ENCODE measurements at regions not wholly inside any gene's neighbourhood (a gene's known extent, or its start where the extent isn't known, plus 50 kb on each side); places are given as distances from the start of the nearest gene placed in this dataset.

DNA sequence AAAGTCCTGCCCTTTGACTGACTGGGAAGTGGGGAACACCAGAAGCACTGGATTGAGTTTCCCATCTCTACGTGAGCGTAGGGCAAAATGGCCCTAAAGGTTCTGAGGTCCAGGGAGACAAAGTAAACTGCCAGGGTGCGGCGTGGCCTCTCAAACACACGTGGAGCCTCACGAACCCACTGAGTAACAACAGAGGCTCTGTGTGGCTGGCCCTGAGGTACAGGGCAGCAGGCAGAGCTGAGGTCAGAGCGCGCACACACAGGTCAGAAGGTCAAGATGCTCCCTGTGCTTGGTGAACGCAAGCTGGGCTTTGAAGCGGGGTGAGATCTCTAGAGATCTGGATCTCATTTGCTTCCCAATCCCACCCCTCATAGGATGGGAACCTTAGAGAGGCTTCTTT lies 99.0 kb upstream of the ZMIZ1 start:
- no peak overlapping the region for H3K27ac ChIP-seq (ENCODE audit: low read length)
- no peaks in the 10 kb centered on the region for H3K9me3 ChIP-seq (ENCODE audit: control insufficient read depth in 1 of 2, low read length in 2 of 2)
- peaks cover 10 to 28% of the 10 kb centered on the region in 2 donors for H3K4me1 ChIP-seq (ENCODE audit: control insufficient read depth in 1 of 2, insufficient read depth in 2 of 2, low read length in 2 of 2)
- no peak overlapping the region for H3K4me3 ChIP-seq (ENCODE audit: low read depth in 1 of 2, low read length in 2 of 2)
- H3K27me3 ChIP-seq (ENCODE audit: low read depth, low read length), result no peaks in the 10 kb centered on the region
- H3K36me3 ChIP-seq (ENCODE audit: control insufficient read depth in 1 of 2, insufficient read depth in 2 of 2, low read length in 2 of 2), result peaks cover 0 to 5% of the 10 kb centered on the region in 2 donors

DNA sequence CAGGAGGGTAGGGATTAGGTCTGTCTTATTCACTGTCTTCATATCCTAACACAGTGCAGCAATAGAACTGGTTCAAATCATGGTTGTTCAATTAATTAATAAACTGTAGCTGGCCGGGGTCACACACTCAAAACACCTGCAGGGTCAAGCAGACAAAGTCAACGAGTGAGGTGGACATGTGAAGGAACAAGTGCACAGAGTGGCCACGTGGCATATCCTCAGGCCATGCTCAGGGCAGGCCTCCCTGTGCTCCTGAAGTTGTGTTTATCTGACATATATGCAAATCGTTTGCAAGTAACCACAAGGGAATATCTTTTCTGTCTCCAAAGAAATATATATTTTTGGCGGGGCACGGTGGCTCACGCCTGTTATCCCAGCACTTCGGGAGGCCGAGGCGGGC lies 98.5 kb upstream of the ZMIZ1 start:
- Histone ChIP-seq H3K9me3 (ENCODE audit: control insufficient read depth in 1 of 2, low read length in 2 of 2) (no peaks in the 10 kb centered on the region), H3K4me1 (ENCODE audit: control insufficient read depth in 1 of 2, insufficient read depth in 2 of 2, low read length in 2 of 2) (peaks cover 14 to 29% of the 10 kb centered on the region in 2 donors), H3K27me3 (ENCODE audit: low read depth, low read length) (no peaks in the 10 kb centered on the region), H3K36me3 (ENCODE audit: control insufficient read depth in 1 of 2, insufficient read depth in 2 of 2, low read length in 2 of 2) (peaks cover 0 to 5% of the 10 kb centered on the region in 2 donors), H3K27ac (ENCODE audit: low read length) (no peak overlapping the region), H3K4me3 (ENCODE audit: low read depth in 1 of 2, low read length in 2 of 2) (no peak overlapping the region)

DNA sequence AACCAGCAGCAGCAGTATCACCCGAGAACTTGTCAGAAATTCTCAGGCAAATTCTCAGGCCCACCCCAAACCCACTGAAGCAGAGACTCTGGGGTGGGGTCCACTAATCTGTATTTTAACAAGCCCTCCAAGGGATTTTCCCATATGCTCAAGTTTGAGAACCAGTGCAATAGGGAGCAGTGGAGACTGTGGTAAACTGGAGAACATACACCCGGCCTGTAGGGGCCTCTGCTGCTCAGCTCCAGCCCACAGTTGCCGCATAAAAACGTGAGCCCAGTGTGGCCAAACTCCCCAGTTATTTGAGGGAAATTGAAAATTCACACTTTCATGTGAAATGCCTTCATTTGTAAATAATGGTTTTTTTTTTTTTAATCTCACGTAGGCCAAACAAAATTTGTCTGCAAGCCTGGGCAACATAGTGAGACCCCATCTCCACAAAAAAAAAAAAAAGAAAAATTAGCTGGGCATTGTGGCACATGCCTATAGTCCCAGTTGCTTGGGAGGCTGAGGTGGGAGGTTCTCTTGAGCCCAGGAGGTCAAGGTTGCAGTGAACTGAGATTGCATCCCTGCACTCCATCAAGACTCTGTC lies 97.6 kb upstream of the ZMIZ1 start:
- H3K4me1 ChIP-seq (ENCODE audit: control insufficient read depth in 1 of 2, insufficient read depth in 2 of 2, low read length in 2 of 2), result peaks cover 14 to 23% of the 10 kb centered on the region in 2 donors
- peaks cover 0 to 5% of the 10 kb centered on the region in 2 donors for H3K36me3 ChIP-seq (ENCODE audit: control insufficient read depth in 1 of 2, insufficient read depth in 2 of 2, low read length in 2 of 2)
- H3K27ac ChIP-seq (ENCODE audit: low read length), result no peak overlapping the region
- no peak overlapping the region for H3K4me3 ChIP-seq (ENCODE audit: low read depth in 1 of 2, low read length in 2 of 2)
- no peaks in the 10 kb centered on the region for H3K27me3 ChIP-seq (ENCODE audit: low read depth, low read length)
- H3K9me3 ChIP-seq (ENCODE audit: control insufficient read depth in 1 of 2, low read length in 2 of 2), result no peaks in the 10 kb centered on the region

DNA sequence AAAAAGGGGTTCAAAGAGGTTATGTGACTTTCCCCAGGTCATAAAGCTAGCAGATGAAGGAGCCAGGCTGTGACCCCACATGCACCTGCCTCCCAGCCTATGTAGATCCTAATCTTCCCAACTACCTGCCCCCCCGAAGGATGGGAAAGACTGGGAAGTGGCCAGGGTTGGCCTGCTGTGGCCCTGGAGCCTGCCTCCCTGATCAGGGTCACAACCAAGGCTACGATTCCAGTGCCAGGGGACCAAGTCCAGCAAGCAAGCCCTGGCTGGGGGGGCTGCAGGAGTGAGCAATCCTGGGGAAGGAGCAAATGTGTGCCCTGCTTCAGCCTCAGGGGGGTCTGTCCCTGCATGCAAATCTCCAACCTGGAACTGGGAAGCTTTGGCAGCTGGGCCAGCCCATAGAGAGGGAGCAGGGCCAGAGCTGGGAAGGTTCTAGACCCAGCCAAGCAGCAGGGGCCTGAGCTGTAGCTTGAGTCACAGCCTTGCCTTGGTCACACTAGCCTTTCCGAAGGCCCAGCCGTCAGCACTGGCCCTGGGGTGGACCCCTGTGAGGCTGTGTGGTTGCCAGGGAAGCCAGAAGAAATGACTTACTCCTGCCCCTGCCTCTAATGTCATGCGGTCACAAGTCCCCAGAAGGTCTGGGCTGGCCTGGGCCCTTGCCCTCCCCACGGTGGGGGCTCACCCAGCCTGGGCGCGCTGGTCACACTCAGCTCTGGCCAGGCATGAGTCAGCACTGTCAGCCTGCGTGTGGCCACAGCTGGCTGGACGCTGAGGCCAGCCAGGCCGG lies 96.4 kb upstream of the ZMIZ1 start:
- Histone ChIP-seq H3K4me3 (ENCODE audit: low read depth in 1 of 2, low read length in 2 of 2) (peak overlapping the region in 1 of 2 donors; percentile 37), H3K36me3 (ENCODE audit: control insufficient read depth in 1 of 2, insufficient read depth in 2 of 2, low read length in 2 of 2) (peaks cover 0 to 5% of the 10 kb centered on the region in 2 donors), H3K9me3 (ENCODE audit: control insufficient read depth in 1 of 2, low read length in 2 of 2) (no peaks in the 10 kb centered on the region), H3K27me3 (ENCODE audit: low read depth, low read length) (no peaks in the 10 kb centered on the region), H3K27ac (ENCODE audit: low read length) (peak overlapping the region; percentile 71), H3K4me1 (ENCODE audit: control insufficient read depth in 1 of 2, insufficient read depth in 2 of 2, low read length in 2 of 2) (peaks cover 14 to 23% of the 10 kb centered on the region in 2 donors)

DNA sequence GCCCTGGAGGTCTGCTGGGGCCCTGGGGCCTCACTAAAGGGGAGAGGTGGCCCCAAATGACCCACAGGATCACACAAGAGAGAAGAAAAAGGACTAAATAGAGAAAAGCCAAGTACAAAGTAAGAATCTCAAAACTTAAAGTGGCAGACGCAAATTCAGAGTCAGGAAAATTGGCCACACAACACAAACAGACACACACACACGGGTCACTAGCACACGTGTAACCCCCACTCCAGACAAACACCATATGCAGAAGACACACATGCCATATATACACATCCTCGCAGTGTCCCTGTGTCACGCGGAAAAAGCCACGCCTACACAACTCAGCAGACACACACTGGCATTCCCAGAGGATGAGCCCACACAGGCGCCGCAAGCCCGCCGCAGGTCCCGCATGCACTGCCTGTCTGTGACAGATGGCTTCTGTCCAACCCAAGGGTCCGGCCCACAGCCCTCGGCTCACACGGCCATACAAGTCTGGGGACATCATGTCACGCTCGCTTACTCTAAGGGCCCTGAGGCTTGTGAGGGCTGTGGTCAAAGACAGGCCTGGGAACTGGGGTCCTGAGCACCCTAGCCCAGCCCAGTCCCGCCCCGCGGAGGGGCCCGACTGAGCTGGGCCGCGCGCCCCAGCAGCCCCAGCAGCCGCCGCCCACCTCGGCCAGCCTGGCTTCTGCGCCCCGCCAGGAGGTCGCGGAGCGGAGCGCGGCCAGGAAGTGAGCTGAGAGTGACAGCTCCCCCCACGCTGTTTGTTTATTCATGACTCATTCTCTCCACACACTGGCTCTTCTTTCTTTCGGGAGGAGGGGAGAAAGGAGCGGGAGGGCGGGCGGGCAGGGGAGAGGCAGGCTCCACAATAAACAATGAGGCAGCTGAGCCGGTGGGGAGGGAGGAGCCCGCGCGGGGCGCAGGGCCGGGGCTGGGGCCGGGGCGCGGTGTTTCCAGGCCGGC lies 95.5 kb upstream of the ZMIZ1 start:
- H3K27ac ChIP-seq (ENCODE audit: low read length), result peak overlapping the region; percentile 71
- no peaks in the 10 kb centered on the region for H3K9me3 ChIP-seq (ENCODE audit: control insufficient read depth in 1 of 2, low read length in 2 of 2)
- peaks cover 0 to 5% of the 10 kb centered on the region in 2 donors for H3K36me3 ChIP-seq (ENCODE audit: control insufficient read depth in 1 of 2, insufficient read depth in 2 of 2, low read length in 2 of 2)
- peaks cover 14 to 23% of the 10 kb centered on the region in 2 donors for H3K4me1 ChIP-seq (ENCODE audit: control insufficient read depth in 1 of 2, insufficient read depth in 2 of 2, low read length in 2 of 2)
- peak overlapping the region; percentile 37 to 42 for H3K4me3 ChIP-seq (ENCODE audit: low read depth in 1 of 2, low read length in 2 of 2)
- no peaks in the 10 kb centered on the region for H3K27me3 ChIP-seq (ENCODE audit: low read depth, low read length)

DNA sequence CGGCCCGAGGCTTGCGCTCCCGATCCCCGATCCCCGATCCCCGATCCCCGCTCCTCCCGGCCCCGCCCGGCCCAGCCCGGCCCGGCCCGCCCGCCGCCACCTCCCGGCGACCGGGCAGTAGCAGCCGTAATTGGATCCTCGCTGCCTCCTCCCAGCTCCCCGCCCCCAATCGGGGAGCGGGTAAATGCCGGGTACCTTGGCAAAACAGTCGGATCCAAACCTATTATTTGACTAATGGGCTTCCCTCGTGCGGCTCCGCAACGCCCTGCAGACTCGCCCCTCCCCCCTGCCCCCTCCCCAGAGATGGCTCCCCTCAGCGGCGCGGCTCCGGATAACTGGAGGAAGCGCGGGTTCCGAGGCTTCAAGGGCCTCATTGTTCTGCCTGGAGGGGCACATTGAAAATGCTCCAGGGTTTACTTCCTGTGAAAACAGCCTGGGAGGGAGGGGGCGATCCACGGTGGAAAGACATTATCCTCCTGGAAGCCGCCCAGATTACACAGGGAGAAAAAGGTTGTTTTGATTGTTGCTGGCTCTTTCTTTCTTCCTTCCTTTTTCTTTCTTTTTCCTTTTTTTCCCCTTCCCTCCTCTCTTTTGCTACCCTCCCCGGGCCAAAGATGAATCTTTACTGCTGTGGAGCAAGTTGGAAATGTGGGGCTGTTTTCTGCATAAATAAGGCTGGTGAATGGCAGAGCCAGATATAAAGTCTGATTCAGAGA lies 94.7 kb upstream of the ZMIZ1 start:
- Histone ChIP-seq H3K27ac (ENCODE audit: low read length) (peak overlapping the region; percentile 92), H3K36me3 (ENCODE audit: control insufficient read depth in 1 of 2, insufficient read depth in 2 of 2, low read length in 2 of 2) (peaks cover 0 to 5% of the 10 kb centered on the region in 2 donors), H3K4me1 (ENCODE audit: control insufficient read depth in 1 of 2, insufficient read depth in 2 of 2, low read length in 2 of 2) (peaks cover 14 to 23% of the 10 kb centered on the region in 2 donors), H3K27me3 (ENCODE audit: low read depth, low read length) (no peaks in the 10 kb centered on the region), H3K4me3 (ENCODE audit: low read depth in 1 of 2, low read length in 2 of 2) (peak overlapping the region; percentile 49 to 59), H3K9me3 (ENCODE audit: control insufficient read depth in 1 of 2, low read length in 2 of 2) (no peaks in the 10 kb centered on the region)

DNA sequence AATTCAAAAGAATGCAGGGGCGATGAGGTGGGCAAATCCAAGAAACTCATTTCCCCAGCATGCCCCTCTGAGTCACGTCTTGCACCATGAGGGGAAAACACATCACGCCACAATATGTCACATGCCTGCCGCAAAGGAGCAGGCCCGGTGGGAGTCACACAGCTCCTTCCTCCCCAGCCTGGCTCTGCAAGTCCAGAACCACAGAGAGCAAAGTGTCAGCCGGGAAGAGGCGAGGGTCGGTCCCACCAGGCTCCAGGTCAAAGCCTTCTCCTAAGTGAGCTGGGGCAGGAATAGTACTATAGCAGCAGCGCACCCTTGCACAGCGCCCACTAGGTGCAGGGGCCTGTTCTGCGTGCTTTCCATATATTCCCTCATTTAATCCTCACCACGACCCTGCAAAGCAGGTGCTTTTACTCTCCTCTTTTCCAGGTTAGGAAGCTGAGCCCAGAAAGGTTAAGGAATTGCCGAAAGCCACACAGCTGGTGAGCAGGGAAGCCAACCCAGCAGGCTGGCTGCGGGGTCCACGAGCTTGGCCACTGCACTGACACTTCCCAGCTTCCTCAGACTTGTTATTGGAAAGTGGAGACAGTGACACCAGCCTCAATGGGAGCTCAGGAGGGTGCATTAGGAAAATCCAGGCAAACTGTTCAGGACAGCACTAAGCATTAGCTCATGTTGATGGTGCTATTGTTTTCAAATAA lies 94.0 kb upstream of the ZMIZ1 start:
- H3K27me3 ChIP-seq (ENCODE audit: low read depth, low read length), result no peaks in the 10 kb centered on the region
- peaks cover 14 to 23% of the 10 kb centered on the region in 2 donors for H3K4me1 ChIP-seq (ENCODE audit: control insufficient read depth in 1 of 2, insufficient read depth in 2 of 2, low read length in 2 of 2)
- peak overlapping the region; percentile 49 to 59 for H3K4me3 ChIP-seq (ENCODE audit: low read depth in 1 of 2, low read length in 2 of 2)
- H3K9me3 ChIP-seq (ENCODE audit: control insufficient read depth in 1 of 2, low read length in 2 of 2), result no peaks in the 10 kb centered on the region
- H3K36me3 ChIP-seq (ENCODE audit: control insufficient read depth in 1 of 2, insufficient read depth in 2 of 2, low read length in 2 of 2), result peaks cover 0 to 5% of the 10 kb centered on the region in 2 donors
- H3K27ac ChIP-seq (ENCODE audit: low read length), result peak overlapping the region; percentile 92

DNA sequence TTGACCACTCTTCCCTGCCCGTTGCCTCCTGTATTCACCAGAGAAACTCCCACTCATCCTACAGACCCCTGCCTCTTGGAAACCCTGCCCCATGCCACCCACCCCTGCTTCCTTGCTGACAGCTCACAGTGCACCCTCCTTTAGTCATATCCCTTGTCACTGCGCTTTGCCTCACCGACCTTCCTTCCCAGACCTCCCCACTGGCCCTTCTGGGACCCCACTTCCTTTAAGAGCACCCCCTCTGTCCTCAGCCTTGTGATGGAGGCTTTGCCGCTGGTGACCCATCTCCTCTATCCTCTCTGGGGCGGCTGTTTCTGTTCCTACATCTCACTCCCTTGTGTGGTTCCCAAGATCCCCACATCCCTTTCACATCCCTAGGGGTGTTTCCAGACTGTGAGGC lies 92.8 kb upstream of the ZMIZ1 start:
- Histone ChIP-seq H3K36me3 (ENCODE audit: control insufficient read depth in 1 of 2, insufficient read depth in 2 of 2, low read length in 2 of 2) (peaks cover 0 to 5% of the 10 kb centered on the region in 2 donors), H3K27ac (ENCODE audit: low read length) (no peak overlapping the region), H3K9me3 (ENCODE audit: control insufficient read depth in 1 of 2, low read length in 2 of 2) (no peaks in the 10 kb centered on the region), H3K27me3 (ENCODE audit: low read depth, low read length) (no peaks in the 10 kb centered on the region), H3K4me1 (ENCODE audit: control insufficient read depth in 1 of 2, insufficient read depth in 2 of 2, low read length in 2 of 2) (peaks cover 14 to 31% of the 10 kb centered on the region in 2 donors), H3K4me3 (ENCODE audit: low read depth in 1 of 2, low read length in 2 of 2) (no peak overlapping the region)

DNA sequence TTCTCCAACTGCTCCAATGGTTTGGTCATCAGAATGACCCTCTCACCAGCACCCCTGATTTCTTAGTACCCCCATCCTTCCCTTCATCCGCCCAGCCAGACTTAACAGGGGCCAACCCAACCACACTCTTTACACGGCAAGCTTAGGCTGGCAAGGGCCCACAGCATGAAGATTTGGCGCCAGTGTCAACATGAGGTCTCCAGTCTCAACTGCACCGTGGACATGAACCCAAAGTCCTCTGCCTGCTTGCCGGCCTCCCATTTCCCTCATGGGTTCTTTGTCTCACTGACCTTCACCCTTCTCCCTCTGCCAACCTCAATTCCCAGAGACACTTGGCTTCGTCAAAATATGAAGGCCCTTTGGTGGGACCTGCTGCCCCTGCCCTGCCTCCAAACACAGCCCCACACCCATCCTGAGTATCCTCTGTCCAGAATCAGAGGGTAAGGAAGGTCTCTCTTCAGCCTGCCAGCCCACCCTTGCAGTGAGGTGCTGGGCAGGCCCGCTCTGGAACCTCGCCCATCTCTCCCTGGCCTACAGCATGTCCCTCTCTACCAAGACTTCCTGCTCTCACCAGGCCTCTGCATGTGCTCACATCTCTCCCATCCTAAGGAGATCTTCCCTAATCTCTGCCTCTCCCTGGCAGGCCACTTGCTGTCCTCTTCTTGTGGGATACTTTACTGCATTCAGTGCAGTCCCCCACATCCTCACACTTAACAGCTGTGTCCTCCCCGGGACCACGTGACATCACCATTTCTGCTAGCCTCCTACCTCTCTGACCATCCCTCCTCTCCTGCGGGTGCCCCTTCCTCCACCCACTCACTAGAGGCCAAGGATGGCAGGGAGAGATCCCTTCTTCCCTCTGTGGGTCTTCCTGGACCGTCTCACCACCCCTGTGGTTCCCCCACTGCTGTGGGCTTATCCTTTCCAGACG lies 91.7 kb upstream of the ZMIZ1 start:
- Histone ChIP-seq H3K9me3 (ENCODE audit: control insufficient read depth in 1 of 2, low read length in 2 of 2) (no peaks in the 10 kb centered on the region), H3K27me3 (ENCODE audit: low read depth, low read length) (no peaks in the 10 kb centered on the region), H3K27ac (ENCODE audit: low read length) (no peak overlapping the region), H3K4me1 (ENCODE audit: control insufficient read depth in 1 of 2, insufficient read depth in 2 of 2, low read length in 2 of 2) (peaks cover 12 to 33% of the 10 kb centered on the region in 2 donors), H3K36me3 (ENCODE audit: control insufficient read depth in 1 of 2, insufficient read depth in 2 of 2, low read length in 2 of 2) (peaks cover 0 to 5% of the 10 kb centered on the region in 2 donors), H3K4me3 (ENCODE audit: low read depth in 1 of 2, low read length in 2 of 2) (no peak overlapping the region)

Measured in muscle layer of duodenum (tissue), 2 donors.